Hematopoietic multipotent progenitor cell (in vitro differentiated cells): ENCODE measurements at regions not wholly inside any gene's neighbourhood (a gene's known extent, or its start where the extent isn't known, plus 50 kb on each side); places are given as distances from the start of the nearest gene placed in this dataset. TPM values are rescaled to one million over a fixed set of nuclear protein-coding genes. Genes with fewer than 3 reads are reported as not detected.

ENCODE experiments used
- DNase-seq, 3 donors: peaks; one replicate each; pipeline ENCODE4 v3.0.0-alpha.2; 2011 to 2015; ENCODE audit warnings: low read depth in 2 of 3, low spot score in 2 of 3
- small RNA-seq: library from RNA; depleted of rRNA; stranded (forward); fragments of <200 nt; gene quantifications from one replicate; pipeline ENCODE3, GENCODE V24; 2012

DNA sequence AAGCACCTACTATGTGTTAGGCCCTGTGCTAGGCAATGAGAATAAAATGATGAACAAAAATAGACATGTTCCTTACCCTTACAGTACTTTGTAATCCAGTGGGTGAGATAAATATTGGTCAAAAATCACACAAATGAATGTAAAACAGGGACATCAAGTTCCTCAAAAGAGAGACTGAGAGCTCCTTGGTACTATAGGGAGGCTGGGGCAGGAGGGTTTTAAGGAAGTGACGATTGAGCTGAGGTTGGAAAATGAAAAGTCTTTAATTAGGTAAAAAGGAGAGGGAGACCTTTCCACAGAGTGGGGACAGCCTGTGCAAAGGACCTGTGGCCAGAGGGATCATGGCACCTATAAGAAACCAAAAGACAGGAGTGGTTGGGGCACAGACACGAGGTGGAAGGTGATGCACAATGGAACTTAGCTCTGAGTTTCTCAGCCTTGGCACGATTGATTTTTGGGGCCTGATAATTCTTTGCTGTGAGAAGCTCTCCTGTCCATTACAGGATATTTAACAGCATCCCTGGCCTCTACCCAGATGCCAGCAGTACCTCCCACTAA lies 140.3 kb downstream of the CEP57L1 start:
- DNase-seq, result no peak

DNA sequence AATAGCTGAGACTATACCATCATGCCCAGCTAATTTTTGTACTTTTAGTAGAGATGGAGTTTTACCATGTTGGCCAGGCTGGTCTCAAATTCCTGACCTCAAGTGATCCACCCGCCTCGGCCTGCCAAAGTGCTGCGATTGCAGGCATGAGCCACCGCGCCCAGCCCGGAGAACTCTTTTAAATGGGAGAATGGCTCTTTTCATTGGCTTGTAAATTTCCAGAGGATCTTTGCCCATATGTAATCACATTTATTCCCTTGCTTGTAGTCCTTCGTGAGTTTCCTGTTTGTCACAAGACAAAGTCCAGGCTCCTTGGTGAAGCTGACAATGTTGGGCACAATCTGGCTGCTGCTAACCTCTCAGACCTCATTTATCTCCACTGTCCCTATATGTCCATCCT lies 135.1 kb downstream of the CEP57L1 start:
- DNase-seq, result no peak

DNA sequence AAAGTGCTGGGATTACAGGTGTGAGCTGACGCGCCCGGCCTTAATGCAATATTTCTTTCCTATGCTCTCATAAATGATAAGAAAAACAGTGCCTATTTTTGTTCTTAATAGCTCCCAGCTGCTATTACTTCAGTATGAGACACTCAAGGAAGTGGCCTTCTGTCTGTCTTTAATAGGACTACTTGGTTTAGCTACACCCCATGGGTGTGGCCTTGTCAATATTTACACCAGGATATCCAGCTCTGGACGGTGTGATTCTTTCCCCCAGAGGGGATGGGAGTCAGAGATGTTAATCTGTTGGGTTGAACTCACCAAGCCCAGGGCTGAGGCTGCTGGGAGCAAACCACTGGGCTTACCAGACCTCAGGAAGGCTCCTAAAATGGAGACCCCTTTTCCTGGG lies 134.2 kb downstream of the CEP57L1 start:
- DNase-seq, result no peak

DNA sequence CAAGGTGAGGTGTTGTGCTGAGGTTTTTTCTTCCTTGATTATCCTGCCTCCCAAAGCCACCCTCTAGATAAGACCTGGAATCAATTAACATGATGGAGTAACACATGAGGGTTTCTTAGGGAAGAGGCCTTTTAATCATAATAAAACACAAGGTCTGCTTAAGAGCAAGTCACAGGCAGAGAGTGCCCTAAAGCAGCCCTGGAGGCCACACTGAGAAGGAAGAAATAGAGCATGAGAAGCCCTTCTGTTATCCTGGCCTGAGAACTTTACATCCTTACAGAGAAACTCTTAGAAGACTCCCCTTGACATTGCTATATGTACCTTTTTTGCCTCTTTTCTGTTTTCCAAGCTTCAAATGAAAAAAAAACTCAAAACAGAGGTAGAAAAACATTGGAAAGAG lies 132.3 kb downstream of the CEP57L1 start:
- DNase-seq, result no peak

DNA sequence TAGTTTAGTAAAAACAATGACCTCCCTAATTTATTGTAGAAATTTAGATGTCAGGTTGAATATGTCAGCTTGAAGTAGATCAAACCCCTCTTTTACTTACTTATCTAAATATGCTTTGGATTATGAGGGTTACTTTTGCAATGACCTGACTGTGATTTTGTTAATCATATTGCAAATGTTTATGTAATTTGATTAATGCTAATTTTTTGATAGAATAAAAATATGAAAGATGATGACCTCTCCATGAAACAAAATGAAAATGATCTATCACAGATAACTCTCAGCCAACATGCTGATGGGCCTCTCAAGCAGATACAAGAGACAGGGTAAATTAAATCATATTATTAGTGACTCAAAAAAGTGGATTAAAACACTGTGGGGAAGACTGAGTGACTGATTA lies 131.0 kb downstream of the CEP57L1 start:
- DNase-seq, result no peak

DNA sequence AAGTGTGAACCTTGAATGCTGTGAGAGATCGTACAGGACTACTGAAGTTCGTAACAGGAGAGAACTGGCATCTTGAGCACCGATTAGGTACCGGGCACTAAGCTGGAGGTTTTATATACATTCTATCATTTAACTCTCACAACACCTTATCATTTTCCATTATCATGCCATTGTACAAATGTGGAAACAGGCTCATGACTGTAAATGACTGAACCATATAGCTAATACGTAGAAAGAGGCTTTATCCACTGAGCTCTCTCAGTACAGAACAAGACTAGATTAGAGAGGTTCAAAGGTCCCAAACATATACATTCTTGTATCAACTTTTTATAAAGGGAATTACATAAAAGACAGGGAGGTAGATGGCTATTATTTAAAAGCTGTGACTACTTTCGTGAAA lies 130.6 kb downstream of the CEP57L1 start:
- no peak for DNase-seq

DNA sequence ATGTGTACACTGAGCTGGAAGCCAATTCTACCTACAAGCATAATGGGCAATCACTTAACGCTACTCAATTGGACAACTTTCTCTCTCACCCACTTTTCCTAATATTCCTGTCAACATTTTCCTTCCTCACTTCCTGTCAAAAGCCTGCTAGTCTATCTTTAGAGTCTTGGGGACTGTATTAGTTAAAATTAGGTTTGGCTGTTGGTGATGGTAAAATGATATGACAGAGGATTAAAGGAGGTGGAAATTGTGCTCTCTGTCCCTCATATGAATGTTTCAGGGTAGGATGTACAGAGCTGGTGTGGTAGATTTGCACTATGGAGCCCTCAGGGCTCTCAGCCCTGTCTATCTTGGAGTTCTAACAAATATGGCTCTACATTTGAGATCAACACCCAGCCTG lies 129.7 kb downstream of the CEP57L1 start:
- DNase-seq, result no peak

DNA sequence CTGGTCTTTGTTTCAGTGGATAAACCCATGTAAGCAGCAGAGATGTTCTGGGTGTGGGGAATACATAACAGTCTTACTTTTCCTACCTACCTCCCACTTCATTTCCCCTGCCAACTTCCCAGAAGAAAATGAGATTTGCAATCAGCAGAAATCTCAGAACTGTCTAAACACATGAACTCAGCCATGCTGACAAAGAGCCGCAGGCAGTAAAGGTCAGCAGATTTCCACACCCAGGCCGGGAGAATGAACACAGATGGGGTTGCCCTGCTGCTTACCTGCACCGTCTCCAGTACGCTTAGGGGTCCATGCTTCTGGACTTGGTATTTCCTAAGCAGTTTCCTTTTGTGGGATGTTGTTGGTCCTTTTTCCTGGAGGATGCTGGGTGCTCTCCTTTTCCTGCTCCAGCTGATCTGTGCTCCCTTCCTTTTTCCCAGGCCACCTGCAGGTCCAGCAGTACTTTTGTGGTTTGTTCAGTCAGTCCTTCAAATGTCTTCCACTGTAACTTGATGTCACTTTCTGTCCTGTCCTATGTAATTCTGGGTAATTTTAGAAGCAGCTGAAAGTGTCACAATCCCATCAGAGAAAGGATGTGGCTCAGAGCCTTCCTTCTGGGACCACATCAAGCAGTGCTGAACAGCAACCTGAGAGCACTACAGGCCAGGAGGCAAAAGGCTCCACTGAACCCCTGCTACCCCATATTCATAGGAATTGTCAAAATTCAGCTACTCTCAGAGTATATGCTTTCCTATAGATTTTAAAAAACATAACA lies 129.0 kb downstream of the CEP57L1 start:
- no peak for DNase-seq

DNA sequence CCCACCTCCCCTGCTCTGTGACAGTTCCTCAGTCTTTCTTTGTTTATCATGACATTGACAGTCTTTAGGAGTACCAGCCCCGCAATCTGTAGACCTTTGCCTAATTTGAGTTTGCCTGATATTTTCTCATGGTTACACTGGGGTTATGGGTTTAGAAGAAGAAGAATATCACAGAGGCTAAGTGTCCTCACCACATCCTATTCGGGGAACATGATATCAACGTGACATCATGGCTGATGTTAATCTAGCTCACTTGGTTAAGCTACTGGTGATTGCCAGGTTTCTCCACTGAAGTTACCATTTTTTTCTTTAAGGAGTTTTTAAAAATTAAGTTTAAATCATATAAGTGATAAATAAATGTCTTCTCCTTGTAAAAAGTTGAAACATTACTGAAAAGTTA lies 127.5 kb downstream of the CEP57L1 start:
- no peak for DNase-seq

DNA sequence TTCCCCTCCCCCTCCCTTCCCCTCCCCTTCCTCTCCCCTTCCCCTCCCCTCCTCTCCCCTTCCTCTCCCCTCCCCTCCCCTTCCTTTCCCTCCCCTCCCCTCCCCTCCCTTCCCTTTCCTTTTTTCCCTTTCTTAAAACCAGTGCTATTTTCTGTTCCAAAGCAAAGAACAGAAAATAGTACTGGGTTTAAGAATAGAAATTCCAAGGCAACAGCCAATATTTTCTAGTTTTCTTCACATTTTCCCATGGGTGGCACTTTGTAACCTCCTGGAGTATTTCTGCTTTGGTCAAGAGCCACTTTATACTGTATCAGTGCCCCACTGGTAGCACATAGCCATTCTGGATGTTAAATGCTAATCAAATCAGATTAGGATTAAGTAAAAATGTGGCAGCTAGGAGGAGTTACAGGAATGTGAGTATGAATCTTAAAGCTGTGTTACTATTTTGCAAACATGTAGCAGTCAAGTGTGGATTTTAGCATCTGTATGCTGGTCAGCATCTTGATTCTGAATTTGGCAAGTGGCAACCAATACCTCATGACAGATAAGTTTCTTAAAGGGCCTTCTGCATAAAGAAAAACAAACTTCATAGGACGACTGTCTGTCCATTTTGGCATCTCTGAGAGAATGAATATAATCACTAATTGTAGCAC lies 126.4 kb downstream of the CEP57L1 start:
- DNase-seq, result no peak

Small RNA genes in the stretch of these regions (small RNA-seq; reads per million reads assigned to genes)
- not detected for gene AL359711.1
- gene RNY3P11, result not detected
